ENCODE measurements at regions not wholly inside any gene's neighbourhood (a gene's known extent, or its start where the extent isn't known, plus 50 kb on each side); places are given as distances from the start of the nearest gene placed in this dataset.
A peak's percentile ranks its signal among the peaks of the same experiment; 100 is the strongest.

DNA sequence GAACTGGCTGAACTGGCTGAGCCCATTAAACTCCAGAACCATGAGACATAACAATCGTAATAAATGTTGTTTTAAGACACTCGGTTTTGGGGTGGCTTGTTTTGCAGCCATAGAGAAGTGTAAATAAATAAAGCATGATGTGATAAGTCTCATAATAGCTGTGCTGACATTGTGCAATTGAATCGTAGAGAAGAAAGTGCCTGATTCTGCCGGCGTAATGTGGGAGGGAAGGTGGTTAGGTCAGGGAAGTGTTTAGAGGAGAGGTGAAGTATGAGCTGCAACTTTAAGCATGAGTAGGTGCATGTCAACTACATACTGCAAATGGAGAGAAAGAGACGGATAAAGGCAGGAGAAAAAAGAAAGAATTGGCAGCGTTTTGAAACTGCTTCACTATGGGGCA lies 217.1 kb downstream of the BLID start:
- no peak for DNase-seq

DNA sequence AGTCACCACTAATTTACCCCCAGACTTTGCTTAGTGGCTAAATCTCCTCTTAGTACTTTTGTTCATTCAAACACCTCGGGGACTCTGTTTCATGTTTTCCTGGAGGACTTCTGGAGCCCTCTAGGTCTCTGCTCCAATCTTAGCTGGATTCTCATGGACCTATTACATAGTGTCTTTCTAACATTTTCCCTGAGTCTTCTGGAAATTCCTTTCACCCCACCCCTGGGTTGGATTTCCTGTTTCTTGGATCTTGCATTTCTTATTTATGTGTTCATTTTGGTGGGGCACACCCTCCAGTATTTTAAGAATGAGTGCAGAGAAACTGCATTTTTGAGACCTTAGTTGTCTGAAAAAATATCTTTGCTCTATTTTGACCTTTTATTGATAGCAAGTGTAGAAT lies 220.1 kb downstream of the BLID start:
- DNase-seq, result peak; percentile 37 to 53 (median 41)

DNA sequence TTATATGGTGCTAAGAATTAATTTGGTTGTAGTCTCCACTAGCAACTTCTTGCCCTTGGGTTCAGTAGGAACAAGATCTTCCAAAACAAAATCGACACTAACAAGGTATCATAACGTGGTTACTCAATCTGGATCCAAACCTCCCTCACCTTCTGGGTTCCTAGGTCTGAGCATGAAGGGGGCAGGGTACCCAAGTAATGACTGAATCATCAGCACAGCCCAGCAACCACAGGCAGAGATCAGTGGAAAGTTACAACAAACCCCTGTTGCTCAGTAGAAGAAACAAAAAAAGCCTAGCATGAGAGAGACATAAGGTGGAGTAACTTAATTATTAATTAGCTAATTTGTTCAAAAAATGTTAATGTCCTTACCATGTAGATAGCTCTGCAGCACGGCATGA lies 221.4 kb downstream of the BLID start:
- DNase-seq, result no peak

DNA sequence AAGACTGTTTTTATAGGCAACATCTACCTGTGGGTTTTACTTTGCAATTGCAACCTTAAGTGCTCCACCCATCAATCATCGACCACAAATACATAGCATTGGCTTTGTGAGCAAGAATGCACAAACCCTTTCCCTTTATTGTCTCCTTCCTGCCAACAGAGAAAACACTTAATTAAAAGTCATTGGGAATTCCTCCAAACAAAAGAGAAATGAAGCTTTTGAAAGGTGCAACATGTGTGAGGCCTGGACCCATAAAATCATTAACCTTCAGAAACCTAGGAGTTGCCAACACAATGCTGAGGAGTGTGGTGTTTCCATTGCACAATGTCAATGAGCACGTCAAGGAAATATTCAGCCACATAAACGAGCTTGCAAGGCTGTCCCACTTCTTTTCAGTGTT lies 223.2 kb downstream of the BLID start:
- no peak for DNase-seq

DNA sequence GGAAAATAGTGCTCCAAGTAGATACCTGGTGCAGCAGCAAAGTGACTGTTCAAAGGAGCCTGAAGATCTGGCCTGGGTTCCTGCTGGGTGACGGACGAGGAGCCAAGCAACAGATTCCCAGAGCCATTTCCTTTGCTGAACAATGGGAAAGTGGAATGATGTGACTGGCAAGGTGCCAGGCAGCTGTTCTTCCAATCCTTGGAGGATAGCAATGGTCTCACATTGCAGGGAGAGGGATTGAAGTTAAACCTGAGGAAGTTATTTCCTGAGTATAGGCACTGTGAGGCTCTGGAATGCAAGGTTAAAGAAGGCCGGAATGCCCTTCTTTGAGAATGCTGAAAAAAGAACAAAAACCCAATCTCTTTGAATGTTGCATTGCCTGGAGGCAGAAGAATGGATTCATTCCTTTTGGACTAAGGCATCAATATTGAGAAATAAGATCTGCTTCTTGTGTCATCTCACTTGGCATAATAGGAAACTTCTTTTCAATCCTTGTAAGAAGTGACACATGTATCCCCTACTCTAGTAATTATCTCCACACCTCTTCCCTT lies 223.8 kb downstream of the BLID start:
- no peak for DNase-seq

DNA sequence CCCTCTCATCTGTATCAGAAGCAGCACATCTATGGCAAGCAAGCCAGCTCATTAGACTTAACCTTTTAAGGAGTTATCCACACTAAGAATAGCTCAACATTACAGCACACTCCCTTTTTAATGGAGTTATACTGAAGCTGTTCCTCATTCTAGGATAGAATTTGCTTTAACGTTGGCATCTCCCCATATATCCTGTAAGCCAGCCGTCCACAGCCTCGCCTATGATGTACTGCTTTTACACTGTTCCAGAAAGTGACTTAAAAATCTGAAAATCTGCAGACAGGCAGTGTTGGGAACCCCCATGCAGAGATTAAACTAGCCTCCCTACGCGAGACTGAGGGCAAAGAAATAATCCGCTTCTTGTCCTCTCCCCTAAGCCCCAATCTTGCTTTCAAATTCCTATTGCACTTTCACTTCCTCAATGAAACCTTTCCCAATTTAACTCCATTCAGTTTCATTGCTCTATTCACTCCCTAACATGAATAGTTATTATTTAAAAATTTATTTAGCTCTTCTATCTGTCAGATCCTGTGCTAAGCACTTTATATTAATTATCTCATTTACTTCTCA lies 225.0 kb downstream of the BLID start:
- peak; percentile 55 to 72 (median 72) for DNase-seq

DNA sequence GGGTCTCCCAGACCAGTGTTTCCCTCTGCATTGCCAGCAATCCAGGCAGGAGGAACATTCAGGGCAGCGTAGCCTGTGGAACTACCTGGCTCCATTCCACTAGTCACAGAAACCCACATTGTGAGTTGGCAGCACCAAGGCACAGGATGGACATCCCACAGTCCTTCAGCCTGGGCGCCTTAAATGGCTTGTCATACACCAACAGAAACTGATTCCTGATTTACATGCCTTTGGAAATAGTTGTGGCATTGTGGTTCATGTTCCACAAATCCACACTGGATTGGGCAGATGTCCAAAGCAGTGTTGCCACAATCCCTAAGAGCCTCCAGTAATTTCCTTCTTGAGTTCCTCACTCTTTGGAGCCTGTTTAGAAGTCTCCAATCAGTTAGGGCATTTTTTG lies 225.6 kb downstream of the BLID start:
- no peak for DNase-seq

DNA sequence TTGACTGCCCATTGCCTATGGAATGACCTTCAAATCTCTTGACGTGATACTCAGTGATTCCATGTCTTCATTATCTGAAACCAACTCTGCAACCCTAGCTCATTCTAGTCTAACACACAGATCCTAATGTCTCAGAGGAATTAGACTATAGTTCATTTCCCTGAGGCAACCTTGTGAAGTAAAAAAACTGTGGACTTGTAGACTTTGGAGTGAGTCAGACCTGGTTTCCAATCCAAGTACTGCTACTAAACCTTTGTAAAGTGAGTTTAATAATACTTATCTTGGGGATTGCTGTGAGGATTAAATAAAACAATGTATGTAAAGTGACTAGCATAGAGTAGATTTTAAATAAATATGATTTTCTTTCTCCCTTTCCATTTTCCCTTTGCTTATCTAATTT lies 226.1 kb downstream of the BLID start:
- DNase-seq, result no peak

DNA sequence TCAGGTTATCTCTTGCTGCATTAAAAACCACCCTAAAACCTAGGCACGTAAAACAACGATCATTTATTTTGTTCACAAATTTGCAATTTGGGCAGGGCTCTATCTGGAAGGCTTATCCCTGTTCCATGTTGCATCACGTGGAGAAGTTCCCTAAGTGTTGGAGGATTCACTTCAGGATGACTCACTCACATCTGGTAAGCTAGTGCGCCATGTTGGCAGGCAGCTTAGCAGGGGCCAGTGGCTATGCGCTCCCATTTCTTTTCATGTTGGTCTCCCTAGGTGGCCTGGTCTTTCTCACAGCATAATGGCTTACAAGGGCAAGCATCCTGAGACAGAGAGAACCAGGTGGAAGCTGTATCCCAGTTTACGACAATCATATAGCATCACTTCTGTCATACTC lies 226.8 kb downstream of the BLID start:
- peak; percentile 56 to 64 (median 61) for DNase-seq

DNA sequence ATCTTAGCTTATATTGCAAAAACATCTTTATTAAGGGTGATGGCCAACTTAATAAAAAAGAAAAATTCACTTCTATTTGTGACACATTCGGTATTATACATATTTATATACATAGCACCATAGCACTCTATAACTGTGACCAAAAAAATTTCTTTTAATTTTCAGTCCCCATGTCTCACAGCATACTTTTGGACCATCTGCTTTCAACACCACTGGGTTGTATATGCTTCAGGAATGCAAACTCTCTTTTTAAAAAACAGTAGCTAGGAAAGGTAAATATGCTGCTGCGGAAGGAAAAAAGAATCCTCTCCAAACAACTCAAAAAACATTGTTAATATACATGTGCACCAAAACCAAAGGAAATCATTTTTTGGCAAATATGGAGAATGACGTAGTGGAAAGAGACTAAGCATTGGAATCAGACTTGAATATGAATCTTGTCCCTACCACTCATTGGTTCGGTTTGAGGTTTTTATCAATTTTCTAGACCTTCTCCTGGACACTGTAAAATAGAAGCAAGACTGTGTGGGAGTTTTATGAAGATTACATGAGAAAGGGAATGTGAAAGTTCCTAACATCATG lies 227.9 kb downstream of the BLID start:
- no peak for DNase-seq

DNA sequence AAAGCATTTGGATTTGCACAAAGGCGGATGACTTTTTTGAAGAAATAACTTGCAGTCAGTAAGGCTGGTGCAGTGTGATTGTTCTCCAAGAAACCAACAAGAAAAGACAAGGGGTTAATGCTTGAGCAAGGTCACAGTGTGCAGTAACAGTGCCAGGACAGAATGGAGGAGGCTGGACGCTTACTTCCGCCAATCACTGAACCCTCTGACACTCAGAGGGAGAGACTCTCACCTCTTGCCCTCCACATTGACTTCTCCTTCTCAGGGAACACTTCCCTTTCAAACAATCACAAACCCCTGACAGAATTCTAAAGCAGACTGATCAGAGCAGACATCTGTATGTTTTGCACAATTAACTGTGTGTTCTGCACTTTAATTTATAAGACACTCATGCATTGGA lies 228.4 kb downstream of the BLID start:
- peak; percentile 59 to 69 (median 67) for DNase-seq

DNA sequence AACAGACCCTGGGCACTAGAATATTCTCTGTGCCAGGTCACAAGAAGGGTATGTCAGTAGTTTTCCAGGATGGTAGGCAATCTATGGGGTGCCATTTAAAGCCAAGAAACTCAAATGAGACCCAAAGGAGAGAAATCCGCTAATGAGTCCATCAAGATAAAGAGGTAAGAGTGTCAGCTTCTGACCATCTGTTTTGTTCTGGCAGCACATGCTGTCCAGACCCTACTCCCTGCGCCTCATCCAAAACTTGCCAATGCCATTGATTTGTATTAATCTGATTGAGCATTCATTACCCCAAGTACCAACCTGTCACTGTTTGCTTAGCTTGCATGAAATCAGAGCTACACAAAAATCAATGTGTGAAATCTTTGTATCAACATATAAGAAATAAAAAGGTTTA lies 229.0 kb downstream of the BLID start:
- DNase-seq, result no peak

DNA sequence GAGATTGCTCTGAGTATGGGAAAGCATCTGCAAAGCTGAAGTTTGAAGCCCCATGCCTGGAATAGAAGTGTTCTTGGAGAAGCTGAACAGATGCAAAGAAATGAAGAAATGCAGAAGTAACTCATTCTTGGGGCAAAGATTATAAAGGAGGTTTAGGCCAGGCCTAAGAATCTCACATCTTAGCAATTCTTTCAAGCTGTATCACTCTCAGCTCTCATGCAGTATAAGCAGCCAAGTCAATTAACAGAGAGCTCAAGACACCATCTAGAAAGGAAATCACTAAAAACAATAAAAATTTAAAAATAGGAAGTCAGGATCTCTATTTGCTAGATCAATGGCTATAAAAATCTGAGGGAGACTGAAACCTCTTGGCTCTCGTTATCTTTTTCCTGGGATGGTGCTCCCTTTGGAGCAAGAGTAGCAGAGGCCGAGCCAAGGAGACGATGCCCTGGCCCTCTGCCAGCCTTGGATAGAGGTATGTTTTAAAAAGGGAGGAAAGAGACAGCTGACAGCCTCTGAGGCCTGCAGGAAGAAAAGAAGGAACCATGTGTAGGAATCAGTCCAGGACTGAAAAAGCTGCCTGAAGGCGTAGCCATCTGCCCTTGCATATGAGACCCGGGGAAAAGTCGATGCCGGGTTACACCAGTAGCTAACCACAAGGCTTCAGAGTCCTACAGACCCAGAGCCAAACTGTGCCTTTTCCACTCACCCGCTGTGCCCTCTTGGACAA lies 229.8 kb downstream of the BLID start:
- no peak for DNase-seq

DNA sequence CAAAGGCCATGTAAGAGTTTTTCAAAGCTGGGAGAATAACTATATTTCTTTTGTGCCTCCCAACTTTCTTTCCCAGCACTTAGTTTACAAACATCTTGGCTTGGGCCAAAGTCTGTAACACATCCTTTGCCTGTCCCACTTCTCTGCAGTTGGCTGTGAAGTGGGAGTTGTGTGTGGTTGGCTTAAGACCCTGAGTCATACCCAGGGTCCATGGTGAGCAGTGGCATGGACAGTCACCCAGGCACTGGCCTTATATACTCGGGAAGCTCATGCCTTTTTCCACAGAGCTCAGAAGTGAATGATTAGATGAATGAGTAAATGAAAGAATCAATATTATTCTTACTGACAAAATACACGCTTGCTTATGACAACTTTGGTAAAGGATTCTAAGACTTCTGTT lies 231.4 kb downstream of the BLID start:
- no peak for DNase-seq

DNA sequence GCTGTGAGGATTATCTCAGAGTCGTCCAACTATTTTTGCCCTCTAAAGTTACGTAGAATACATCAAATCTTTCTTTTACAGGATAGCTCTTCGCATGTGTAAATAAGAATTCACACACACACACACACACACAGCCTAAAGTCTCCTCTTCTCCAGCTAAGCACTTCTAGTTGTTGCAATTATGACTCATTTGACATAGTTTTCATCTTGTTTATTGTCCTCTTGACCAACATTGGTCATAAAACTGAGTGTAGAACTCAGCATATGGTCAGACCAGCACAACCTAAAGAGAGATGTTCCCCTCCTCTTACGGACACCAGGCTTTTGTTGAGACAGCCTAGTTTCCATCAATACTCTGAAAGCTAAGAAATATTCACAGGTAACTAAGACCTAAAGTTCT lies 234.2 kb downstream of the BLID start:
- DNase-seq, result peak in 2 of 3 donors; percentile 47

DNA sequence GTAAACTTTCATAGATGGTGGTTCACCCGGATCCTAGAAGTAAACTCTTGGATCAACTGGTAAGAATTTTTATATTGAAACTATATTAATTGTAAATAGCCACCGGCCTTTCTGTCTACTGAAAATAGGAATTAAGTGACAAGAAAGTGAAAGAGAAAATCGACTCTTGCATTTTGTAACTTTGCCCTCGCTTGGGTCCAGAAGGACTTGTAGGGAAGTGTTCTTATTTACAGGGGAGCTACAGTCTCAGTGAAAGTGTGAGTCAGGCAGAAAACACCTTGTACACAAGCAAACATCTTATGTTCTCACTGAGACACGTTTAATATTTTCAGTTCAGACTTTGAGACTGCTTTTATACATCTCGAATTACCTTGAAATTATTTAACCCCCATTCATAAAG lies 238.9 kb downstream of the BLID start:
- no peak for DNase-seq

DNA sequence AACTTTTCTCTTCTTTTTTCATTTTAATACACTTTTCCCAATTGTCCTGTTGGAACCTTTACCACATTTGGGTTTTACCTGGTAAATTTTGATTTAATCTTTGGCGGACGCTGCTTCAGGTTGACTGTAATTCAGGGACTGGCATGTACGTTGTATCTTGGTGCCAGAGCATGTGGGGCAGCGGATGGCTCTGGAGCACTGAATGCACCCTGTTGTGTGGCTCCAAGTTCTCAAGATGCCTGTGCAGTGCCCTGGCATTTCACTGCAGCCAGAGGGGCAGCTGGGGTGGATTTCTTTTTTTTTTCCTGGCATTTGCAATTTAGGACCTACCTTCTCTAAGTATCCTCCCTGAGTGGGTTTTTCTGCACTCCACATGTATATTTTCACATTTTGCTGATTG lies 242.2 kb downstream of the BLID start:
- no peak for DNase-seq

DNA sequence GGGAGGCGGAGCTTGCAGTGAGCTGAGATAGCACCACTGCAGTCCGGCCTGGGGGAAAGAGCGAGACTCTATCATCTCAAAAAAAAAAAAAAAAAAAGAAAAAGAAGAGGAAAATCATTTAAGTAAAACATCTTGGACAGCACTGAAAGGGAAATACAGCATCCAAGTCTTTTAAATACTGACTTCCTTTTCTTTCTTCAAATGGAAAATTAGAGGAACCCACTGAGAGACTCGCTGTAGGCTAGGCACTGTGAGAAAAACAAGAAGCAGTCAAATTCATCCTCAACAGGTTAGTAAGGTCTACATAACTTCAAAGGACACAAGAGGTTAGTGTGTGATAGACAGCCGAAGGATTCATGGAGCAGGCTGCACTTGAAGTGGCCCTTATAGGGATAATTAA lies 243.7 kb downstream of the BLID start:
- DNase-seq, result no peak

DNA sequence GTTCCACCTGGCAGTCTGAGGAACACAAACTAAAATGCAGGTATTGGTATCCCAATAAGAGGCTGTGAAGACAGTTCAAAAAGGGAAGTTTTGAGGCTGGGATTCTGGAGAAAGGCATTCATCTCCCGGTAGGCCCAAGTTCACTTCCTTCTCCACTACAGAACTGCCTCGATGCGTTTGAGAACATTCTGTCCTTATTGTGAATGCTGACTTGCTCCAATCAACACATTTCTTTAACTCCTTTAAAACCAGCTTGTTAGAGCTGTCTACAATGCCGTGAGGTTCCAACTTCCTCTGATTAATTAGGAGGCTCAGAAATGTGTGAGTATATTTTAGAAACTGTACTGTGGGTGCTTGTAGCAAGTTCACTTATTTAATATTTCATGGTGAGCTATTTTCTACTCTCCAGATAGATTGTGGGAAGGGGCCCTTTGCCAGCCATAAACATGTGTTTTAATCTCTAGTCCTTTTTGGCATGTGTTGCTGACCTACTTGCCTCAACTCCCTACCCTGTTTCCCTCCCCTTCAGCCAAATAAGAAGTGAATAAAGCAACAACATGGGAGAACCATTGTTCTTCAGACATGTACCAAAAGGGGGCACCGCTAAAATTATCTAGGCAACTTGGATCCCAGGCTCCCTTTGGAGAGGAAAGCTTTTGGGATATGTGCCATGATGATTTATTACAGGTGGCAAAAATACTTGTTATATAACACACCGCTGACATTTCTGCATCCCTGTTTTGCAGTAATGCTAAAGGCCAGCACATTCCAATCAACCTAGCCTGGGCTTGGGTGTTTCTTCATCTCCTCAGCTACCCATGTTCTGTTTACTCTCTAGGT lies 245.6 kb downstream of the BLID start:
- no peak for DNase-seq

DNA sequence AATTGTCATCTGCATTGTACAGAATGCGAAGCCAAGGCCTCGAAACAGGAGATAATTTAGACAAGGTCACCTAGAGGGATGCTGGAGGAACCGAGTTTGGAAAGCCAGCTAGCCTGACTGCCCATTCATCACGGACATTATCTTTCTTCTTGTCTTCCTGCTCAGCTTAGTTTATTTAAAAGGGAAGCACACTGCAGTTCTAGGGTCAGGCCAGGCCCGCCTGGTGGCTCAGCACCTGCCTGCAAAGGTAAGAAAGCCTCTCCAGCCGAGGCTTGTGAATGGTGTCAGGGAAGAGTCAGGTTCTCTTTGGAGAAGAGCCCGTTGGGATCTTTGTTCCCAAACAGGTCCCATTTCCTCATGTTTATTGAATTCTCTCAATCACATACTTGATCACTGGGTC lies 246.5 kb downstream of the BLID start:
- DNase-seq, result no peak

DNA sequence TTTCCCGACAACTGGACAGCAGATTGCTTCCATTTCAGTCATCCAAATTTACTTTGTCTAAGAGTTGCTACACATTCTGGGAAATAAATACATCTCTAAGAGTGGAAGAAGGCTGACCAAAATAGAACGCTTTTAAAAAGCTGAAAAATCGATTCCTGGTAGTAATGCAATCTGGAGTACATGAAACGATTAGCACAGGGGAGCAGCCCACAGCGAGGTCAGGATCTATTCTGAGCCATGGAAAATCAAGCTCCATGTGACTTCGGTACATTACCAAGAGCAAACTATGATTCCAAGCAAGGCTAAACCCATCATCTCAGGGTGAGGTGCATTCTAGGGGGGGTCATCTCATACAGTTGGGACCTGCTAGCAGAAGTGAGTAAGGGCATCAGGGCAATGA lies 249.3 kb downstream of the BLID start:
- no peak for DNase-seq

DNA sequence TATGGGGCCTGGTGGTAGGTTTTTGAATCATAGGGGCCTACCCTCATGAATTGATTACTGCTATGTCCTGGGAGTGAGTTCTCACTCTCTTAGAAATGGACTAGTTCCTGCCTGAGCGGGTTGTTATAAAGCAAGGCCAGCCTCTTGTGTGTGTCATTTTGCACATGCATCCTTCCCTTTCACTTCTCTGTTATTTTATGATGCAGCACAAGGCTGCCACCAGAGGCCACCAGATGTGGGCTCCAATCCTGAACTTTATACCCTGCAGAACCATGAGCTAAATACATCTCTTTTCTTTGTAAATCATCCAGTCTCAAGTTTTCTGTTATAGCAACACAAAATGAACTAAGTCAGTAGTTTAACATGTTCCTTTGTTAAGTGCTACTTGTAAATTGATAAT lies 251.4 kb downstream of the BLID start:
- DNase-seq, result peak in 2 of 3 donors; percentile 29 to 50

DNA sequence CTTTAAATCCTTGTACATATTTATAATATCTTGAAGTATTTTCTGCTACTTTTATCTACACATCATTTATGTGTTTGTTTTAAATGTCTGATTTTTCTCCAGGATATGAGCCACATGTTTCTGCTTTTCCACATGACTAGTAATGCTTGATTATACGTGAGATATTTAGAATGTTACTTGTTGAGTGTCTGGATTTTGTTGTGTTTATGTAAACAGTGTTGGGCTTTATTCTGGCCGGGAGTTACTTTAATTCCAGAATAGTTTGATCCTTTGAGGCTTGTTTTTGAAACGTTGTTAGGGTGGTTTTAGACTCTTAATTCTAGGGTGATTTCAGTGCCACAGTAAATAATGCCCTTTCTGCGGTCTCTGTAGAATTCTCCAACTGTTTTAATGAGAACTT lies 252.9 kb downstream of the BLID start:
- DNase-seq, result no peak
